ENCODE measurements at regions not wholly inside any gene's neighbourhood (a gene's known extent, or its start where the extent isn't known, plus 50 kb on each side); places are given as distances from the start of the nearest gene placed in this dataset.

DNA sequence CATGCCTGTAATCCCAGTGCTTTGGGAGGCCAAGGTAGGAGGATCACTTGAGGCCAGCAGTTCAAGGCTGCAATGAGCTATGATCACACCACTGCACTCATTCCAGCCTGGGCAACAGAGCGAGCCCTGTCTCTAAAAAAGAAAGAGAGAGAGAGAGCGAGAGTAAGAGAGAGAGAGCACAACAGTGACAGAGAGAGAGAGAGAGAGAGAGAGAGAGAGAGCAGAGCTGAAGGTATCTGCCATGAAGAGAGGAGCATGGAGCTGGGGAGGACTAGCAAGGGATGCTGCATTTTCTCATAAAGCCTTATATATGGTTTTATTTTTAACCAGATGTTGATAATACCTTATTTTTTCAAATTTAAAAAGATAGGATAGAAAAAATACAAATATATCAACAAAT is 84.5 kb upstream of the RNF32 start:
- TF ChIP-seq, protein P1, sequence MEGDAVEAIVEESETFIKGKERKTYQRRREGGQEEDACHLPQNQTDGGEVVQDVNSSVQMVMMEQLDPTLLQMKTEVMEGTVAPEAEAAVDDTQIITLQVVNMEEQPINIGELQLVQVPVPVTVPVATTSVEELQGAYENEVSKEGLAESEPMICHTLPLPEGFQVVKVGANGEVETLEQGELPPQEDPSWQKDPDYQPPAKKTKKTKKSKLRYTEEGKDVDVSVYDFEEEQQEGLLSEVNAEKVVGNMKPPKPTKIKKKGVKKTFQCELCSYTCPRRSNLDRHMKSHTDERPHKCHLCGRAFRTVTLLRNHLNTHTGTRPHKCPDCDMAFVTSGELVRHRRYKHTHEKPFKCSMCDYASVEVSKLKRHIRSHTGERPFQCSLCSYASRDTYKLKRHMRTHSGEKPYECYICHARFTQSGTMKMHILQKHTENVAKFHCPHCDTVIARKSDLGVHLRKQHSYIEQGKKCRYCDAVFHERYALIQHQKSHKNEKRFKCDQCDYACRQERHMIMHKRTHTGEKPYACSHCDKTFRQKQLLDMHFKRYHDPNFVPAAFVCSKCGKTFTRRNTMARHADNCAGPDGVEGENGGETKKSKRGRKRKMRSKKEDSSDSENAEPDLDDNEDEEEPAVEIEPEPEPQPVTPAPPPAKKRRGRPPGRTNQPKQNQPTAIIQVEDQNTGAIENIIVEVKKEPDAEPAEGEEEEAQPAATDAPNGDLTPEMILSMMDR (IDR thresholded peaks at IDR 0.05; ENCODE audit: poor library complexity) = no peak
- no peak for TF ChIP-seq EZH2phosphoT487 (IDR thresholded peaks at IDR 0.05; ENCODE audit: low read depth, severe bottlenecking, unreplicated experiment)
- TF ChIP-seq EZH2 (IDR thresholded peaks at IDR 0.05; ENCODE audit: borderline replicate concordance) = no peak

Data from hepatocyte (in vitro differentiated cells).